Cardiac fibroblast (primary cell): ENCODE measurements at regions not wholly inside any gene's neighbourhood (a gene's known extent, or its start where the extent isn't known, plus 50 kb on each side); places are given as distances from the start of the nearest gene placed in this dataset.

Source experiments
- DNase-seq, 2 donors: peaks; one replicate each; pipeline versions ENCODE4 v3.0.0 to v3.0.0-alpha.2; 2010; ENCODE audit warnings: low read depth in 2 of 2
- H3K4me3 ChIP-seq, 2 donors: replicated peaks in 1 of 2; 1 replicate in 1 of 2; 2 replicates in 1 of 2; pipeline ENCODE4 v1.5.1; 2011; ENCODE audit warnings: low read depth in 2 of 2, low read length in 2 of 2, mild to moderate bottlenecking in 2 of 2, moderate library complexity in 1 of 2
- TF ChIP-seq, protein P1 (sequence below): IDR thresholded peaks from one replicate; pipeline ENCODE4 v1.5.1; 2011; ENCODE audit warnings: low read depth, mild to moderate bottlenecking, low read length, inconsistent platforms

GRCh38 chr7:51457079-51457478 is 140.5 kb upstream of the COBL start:
- H3K4me3 ChIP-seq = no peak overlapping the region
- TF ChIP-seq, protein P1, sequence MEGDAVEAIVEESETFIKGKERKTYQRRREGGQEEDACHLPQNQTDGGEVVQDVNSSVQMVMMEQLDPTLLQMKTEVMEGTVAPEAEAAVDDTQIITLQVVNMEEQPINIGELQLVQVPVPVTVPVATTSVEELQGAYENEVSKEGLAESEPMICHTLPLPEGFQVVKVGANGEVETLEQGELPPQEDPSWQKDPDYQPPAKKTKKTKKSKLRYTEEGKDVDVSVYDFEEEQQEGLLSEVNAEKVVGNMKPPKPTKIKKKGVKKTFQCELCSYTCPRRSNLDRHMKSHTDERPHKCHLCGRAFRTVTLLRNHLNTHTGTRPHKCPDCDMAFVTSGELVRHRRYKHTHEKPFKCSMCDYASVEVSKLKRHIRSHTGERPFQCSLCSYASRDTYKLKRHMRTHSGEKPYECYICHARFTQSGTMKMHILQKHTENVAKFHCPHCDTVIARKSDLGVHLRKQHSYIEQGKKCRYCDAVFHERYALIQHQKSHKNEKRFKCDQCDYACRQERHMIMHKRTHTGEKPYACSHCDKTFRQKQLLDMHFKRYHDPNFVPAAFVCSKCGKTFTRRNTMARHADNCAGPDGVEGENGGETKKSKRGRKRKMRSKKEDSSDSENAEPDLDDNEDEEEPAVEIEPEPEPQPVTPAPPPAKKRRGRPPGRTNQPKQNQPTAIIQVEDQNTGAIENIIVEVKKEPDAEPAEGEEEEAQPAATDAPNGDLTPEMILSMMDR = no peak
- DNase-seq = no peak

GRCh38 chr7:51456431-51457060 is 139.9 kb upstream of the COBL start:
- TF ChIP-seq, protein P1 = no peak
- no peak overlapping the region for H3K4me3 ChIP-seq
- no peak for DNase-seq

DNA sequence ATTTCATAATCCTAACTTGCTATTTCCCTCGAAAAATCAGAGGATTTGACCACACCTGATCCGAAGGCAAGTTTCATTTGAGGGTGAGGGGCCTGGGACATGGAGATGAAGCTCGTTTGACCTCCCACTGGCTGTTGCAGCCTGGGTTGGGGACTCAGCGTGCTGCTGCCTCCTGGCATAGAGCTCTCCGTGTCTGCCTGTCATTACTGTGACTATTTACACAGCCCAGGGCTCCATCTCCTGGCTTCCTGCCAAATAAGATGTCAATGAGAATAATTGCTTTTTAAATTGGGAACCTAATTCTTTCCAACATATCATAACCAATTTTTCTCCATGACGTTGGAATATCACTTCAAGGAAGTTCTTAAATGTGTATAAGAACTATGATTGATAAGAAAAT is 139.3 kb upstream of the COBL start:
- TF ChIP-seq, protein P1 = no peak
- no peak overlapping the region for H3K4me3 ChIP-seq
- no peak for DNase-seq

GRCh38 chr7:51455513-51455912 is 138.9 kb upstream of the COBL start:
- no peak for DNase-seq
- TF ChIP-seq, protein P1 = no peak
- no peak overlapping the region for H3K4me3 ChIP-seq

DNA sequence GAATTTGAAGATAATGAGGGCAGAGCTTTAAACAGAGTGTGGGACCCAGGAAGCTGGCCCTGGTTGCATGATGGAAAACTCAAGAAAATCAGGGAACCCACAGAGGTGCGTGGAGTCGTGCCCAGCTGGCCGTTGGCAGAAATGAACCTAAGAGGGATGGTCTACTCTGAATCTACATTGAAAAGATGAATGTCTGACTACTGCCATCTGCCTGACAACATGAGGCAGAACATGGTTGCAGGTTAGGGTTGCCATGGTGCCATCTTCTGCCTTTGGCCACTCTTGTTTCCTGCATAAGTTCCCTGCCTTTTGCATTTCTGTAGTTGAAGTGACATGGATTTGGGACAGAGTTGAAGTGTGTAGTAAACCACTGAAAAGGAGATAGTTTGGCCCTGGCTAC is 138.5 kb upstream of the COBL start:
- H3K4me3 ChIP-seq = no peak overlapping the region
- DNase-seq = no peak
- TF ChIP-seq, protein P1 = no peak

GRCh38 chr7:51452694-51453093 is 136.1 kb upstream of the COBL start:
- TF ChIP-seq, protein P1 = no peak
- H3K4me3 ChIP-seq = no peak overlapping the region
- DNase-seq = no peak

- no peak for DNase-seq
- H3K4me3 ChIP-seq = no peak overlapping the region
- TF ChIP-seq, protein P1 = no peak
These were observed 135.3 kb upstream of the COBL start for GRCh38 chr7:51451751-51452476.
